HG02610 (cell line): ENCODE measurements at regions not wholly inside any gene's neighbourhood (a gene's known extent, or its start where the extent isn't known, plus 50 kb on each side); places are given as distances from the start of the nearest gene placed in this dataset.
"Not testable (repeated sequence)": the region's sequence is repeated elsewhere in the genome, so short reads cannot be mapped to it uniquely, and the experiment has no call there.

Source experiments
- ATAC-seq: cut with Tn5 transposase; IDR thresholded peaks from one replicate; pipeline ENCODE4 v1.9.1; 2021; ENCODE audit warnings: mild to moderate bottlenecking, moderate library complexity; ENCODE audit not compliant: unreplicated experiment

DNA sequence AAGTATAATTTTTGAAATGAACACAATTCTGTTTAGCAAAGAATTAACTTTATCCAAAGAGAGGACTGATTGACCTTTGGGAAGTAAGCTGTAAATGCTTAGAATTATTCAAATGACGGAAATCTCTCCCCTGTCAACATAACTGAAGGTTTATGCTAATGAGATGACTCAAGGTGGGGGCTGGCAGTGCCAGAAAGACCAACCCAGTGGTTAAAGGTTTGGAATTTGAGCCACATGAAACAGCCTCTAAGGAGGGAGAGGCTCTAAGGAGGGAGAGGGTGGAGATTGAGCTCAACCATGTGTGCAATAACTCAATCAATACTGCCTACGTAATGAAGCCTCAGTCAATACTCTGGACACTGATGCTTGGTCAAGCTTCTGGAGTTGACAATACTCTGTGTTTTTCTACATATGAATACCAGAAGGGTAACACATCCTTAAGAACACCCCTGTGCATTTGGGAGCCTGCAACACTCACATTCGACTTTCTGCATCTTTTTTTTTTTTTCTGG lies 123.4 kb upstream of the TENT5A start:
- no peak for ATAC-seq

- not testable (repeated sequence) for ATAC-seq
Measured at GRCh38 chr6:81869749-81870508, 117.4 kb upstream of the TENT5A start.

- no peak for ATAC-seq
Measured at GRCh38 chr6:81865712-81866111, 113.2 kb upstream of the TENT5A start.

- ATAC-seq = no peak
Measured at GRCh38 chr6:81864124-81864523, 111.6 kb upstream of the TENT5A start.

DNA sequence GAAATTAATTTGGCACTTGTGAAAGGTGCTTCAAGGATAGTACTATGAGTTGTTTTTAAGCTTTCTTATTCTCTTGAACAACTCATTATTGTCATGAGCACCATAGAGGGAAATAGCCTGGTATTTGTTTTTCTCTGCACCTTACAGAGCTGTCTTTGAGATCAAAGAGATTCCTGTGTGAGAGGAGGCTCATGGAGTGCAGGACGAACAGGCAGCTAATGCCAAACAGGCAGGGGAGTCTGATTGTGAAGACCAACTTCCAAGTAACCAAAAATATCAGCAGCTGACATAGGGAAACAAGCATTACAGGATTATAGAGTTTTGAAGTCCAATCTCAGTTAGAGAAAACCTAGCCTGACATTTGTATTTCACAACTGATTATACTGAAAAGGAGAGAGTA lies 110.6 kb upstream of the TENT5A start:
- ATAC-seq = no peak

GRCh38 chr6:81861281-81861680 lies 108.8 kb upstream of the TENT5A start:
- ATAC-seq = no peak

GRCh38 chr6:81859884-81860283 lies 107.4 kb upstream of the TENT5A start:
- no peak for ATAC-seq

- ATAC-seq = no peak
Measured at GRCh38 chr6:81857812-81858211, 105.3 kb upstream of the TENT5A start.

GRCh38 chr6:81856872-81857271 lies 104.4 kb upstream of the TENT5A start:
- ATAC-seq = no peak

- no peak for ATAC-seq
Measured at GRCh38 chr6:81854474-81854873, 102.0 kb upstream of the TENT5A start.

- no peak for ATAC-seq
Measured at GRCh38 chr6:81853975-81854374, 101.5 kb upstream of the TENT5A start.

DNA sequence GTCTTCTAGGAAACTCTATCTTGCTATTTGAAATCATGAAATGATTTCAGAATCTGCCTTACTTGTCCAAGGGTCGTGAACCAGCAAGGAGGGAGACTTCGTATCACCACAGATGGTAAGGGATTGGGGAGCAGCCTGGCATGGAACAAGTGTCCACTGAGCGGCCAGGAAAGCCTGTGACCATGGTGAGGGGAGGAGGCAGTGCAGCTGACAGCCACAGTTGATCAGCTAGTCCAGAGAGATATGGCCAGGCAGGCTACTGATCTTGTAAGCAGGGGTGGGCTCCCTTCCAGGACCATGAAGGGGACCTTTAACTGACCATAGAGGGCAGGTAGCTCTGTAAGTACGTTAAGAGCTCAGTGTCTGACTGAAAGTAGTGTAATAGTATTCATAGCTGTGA lies 96.8 kb upstream of the TENT5A start:
- ATAC-seq = no peak

- no peak for ATAC-seq
Measured at GRCh38 chr6:81847866-81848265, 95.4 kb upstream of the TENT5A start.

- no peak for ATAC-seq
Measured at GRCh38 chr6:81844686-81845085, 92.2 kb upstream of the TENT5A start.

GRCh38 chr6:81843302-81843701 lies 90.8 kb upstream of the TENT5A start:
- ATAC-seq = no peak

DNA sequence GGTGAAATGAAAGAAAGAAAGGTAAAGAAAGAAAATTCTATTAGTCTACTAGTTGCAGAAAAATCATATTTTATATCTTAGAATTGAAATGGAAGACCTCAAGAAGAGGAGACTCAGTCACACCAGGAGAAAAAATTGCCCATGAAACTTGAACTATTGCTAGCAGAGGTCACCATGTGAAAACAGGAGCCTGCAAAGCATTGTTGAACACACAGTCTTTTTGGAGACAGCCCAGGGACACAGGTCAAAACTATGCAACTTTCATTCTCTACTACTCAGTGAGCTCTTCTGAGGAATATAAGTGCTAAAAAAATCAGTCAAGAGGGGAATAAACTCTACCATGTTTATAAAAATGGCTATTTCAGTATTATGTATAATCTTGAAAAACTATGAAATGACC lies 89.8 kb upstream of the TENT5A start:
- ATAC-seq = no peak

DNA sequence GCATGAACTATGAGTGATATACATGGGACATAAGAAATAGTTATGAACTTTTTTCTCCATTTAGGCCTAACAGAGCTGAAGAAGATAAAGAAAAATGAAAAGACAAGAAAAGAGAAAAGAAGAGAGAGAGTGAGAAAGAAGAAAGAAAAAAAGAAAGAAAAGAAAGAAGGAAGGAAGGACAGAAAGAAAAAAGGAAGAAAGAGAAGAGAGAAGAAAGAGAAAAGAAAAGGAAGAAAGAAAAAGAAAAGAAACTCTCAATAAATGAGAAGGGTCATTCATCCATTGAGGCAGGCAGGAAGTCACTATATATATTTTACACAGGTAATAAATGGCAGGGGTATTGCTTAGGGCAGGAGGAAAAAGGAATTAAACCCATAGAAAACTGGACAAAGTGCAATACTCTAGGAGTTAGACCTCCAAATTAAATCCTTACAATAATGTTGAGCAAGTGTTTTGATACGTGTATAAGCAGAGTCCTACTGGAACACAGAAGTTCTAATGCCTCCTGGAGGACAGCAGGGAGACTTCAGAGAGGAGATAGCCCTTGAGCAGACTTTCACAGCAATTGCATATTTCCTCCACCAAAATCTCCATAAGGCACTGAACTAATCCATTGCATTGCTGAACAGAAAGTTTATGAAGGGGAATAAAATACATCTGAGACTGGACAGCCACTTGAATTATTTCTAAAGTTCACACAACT lies 86.4 kb upstream of the TENT5A start:
- no peak for ATAC-seq

DNA sequence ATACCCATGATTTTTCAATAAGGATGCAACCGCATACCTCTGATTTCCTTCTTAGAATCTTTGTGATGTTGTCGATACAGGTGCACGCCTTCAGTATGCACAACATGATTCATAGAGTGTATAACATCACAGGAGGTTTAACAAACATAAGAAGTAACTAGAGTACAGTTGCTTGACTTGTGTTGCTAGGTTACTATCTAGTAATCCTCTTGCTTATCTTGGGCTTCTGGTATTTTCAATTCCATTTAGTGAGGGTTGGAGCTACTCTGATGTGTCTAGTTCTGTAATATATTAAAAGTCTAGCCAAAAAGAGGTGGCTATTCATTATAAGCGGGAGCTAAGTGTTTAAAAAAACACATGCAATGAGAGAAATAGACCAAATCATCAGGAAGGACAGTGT lies 85.5 kb upstream of the TENT5A start:
- no peak for ATAC-seq

DNA sequence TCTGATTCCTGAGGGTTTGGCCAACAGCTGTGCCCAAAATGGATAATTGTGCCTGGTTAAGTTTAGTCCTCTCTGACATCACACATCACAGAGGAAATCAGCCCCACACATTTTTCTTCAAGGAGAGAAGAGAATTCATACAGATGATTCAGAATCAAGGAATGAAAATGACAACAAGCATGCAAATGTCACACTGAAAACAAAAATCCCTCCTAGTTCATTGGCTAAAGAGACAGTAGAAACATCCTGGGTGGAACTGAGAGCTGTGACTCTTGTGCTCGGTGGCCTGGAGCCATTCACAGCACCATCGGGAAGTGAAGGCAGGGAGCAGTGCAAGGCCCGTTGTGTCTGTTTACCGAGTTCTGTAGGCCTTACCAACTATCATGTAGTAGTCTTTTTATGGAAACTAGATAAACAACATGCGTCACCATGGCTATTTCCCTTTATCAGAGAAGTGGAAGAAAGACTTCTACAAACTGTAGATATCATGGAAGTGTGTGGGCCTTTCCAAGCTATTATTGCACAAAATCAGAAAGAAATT lies 81.7 kb upstream of the TENT5A start:
- ATAC-seq = no peak

DNA sequence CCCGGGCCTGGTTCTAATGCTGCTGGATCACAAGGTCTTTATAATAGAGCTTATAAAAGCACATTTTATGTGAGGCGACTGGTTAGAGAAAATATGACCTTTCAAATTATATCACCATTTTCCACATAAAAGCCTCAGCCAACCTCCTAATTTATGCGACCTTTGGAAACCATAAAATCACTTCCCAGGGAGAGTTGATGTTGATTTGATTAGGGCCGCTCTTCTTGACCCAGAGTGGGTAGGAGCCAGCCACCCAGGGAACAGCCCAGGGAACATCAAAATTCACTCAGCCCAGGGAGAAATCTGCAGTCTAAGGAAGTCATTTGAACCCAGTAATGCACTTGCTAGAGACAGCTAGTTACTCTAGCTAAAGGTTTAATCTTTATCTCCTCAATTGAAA lies 79.8 kb upstream of the TENT5A start:
- ATAC-seq = no peak

- ATAC-seq = no peak
Measured at GRCh38 chr6:81831274-81831673, 78.8 kb upstream of the TENT5A start.

GRCh38 chr6:81826784-81827183 lies 74.3 kb upstream of the TENT5A start:
- ATAC-seq = no peak
